WERI-Rb-1 (cell line): ENCODE measurements at regions not wholly inside any gene's neighbourhood (a gene's known extent, or its start where the extent isn't known, plus 50 kb on each side); places are given as distances from the start of the nearest gene placed in this dataset.
"Not testable (repeated sequence)": the region's sequence is repeated elsewhere in the genome, so short reads cannot be mapped to it uniquely, and the experiment has no call there.

Experiments used
- DNase-seq: peaks from one replicate; pipeline ENCODE4 v3.0.0-alpha.2; 2020
- H3K27ac ChIP-seq: fragments of 250-450 bp; sonication (Bioruptor Pico); 2 replicates; pipeline ENCODE4 v1.5.1; 2020; ENCODE audit warnings: mild to moderate bottlenecking, moderate library complexity
- H3K27me3 ChIP-seq: fragments of 250-450 bp; sonication (Bioruptor Pico); 2 replicates; pipeline ENCODE4 v1.5.1; 2021; ENCODE audit warnings: mild to moderate bottlenecking, low read depth, moderate library complexity; ENCODE audit not compliant: insufficient read depth, severe bottlenecking
- H3K36me3 ChIP-seq: fragments of 250-450 bp; sonication (Bioruptor Pico); 2 replicates; pipeline ENCODE4 v1.5.1; 2020; ENCODE audit warnings: mild to moderate bottlenecking, moderate library complexity
- H3K4me3 ChIP-seq: 2 replicates; pipeline ENCODE4 v1.5.1; 2011; ENCODE audit warnings: low read depth, mild to moderate bottlenecking, control low read depth, low read length
- H3K9me3 ChIP-seq: fragments of 250-450 bp; sonication (Bioruptor Pico); 2 replicates; pipeline ENCODE4 v1.5.1; 2021; ENCODE audit warnings: mild to moderate bottlenecking, moderate library complexity; ENCODE audit not compliant: severe bottlenecking
- CTCF ChIP-seq: IDR thresholded peaks from 2 replicates; pipeline ENCODE4 v1.5.1; 2011; ENCODE audit warnings: low read depth, mild to moderate bottlenecking, control low read depth, inconsistent platforms, low read length

- Histone ChIP-seq H3K27ac (no peak overlapping the region), H3K27me3 (no peaks in the 10 kb centered on the region), H3K4me3 (no peak overlapping the region), H3K36me3 (no peaks in the 10 kb centered on the region), H3K9me3 (no peaks in the 10 kb centered on the region)
- TF ChIP-seq CTCF: no peak
- DNase-seq: no peak
These were observed 181.6 kb upstream of the NUDT12 start for GRCh38 chr5:103744159-103744558.

DNA sequence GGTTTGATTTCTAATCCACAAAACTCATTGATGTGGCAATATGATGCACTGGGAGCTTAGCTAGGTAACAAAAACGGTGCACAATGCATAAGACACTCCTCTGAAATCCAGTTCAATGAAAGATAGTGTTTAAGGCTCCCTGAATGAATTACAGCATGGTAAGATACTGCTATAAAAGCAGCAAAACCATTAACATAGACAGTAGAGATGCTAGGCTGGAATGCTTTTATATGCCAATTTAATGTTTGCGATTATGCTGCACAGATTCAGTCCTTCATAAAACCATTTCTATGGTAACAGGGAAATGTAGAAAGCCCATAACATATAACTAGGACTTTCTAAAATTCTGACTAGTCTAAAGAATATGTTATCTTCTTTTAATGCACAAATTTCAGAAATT, 180.8 kb upstream of the NUDT12 start:
- no peaks in the 10 kb centered on the region for H3K9me3 ChIP-seq
- H3K36me3 ChIP-seq: no peaks in the 10 kb centered on the region
- H3K27ac ChIP-seq: no peak overlapping the region
- TF ChIP-seq CTCF: no peak
- no peak for DNase-seq
- H3K27me3 ChIP-seq: no peaks in the 10 kb centered on the region
- no peak overlapping the region for H3K4me3 ChIP-seq

- no peak for DNase-seq
- H3K9me3 ChIP-seq: no peaks in the 10 kb centered on the region
- H3K36me3 ChIP-seq: no peaks in the 10 kb centered on the region
- no peaks in the 10 kb centered on the region for H3K27me3 ChIP-seq
- no peak overlapping the region for H3K4me3 ChIP-seq
- H3K27ac ChIP-seq: no peak overlapping the region
- no peak for TF ChIP-seq CTCF
These were observed 179.4 kb upstream of the NUDT12 start for GRCh38 chr5:103741984-103742383.

DNA sequence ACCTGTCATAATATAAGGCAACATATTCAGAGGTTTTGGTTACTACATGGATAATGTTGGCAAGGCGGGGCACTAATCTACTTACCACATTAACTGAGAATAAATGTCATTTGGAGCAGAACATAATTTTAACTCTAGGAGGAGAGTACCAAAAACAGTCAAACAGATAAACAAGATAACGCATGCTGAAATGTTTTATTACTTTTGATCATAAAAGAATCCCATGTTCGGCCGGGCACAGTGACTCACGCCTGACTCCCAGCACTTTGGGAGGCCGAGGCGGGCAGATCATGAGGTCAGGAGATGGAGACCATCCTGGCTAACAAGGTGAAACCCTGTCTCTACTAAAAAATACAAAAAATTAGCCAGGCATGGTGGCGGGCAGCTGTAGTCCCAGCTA, 173.8 kb upstream of the NUDT12 start:
- not testable (repeated sequence) for H3K27me3 ChIP-seq, H3K4me3 ChIP-seq, H3K9me3 ChIP-seq, H3K36me3 ChIP-seq, DNase-seq, H3K27ac ChIP-seq

- no peak for TF ChIP-seq CTCF
- Histone ChIP-seq H3K27me3 (no peaks in the 10 kb centered on the region), H3K27ac (no peak overlapping the region), H3K4me3 (no peak overlapping the region), H3K36me3 (no peaks in the 10 kb centered on the region), H3K9me3 (peaks cover 13% of the 10 kb centered on the region)
- no peak for DNase-seq
These were observed 161.7 kb upstream of the NUDT12 start for GRCh38 chr5:103724271-103724670.

DNA sequence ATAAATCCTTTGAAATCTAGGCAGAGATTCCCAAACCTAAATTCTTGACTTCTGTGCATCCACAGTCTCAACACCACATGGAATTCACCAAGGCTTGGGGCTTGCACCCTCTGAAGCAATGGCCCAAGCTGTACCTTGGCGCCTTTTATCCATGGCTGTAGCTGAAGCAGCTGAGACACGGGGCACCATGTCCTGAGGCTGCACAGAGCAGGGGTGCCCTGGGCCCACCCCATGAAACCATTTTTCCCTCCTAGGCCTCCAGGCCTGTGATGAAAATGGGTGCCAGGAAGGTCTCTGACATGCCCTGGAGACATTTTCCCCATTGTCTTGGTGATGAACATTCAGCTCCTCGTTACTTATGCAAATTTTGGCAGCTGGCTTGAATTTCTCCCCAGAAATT, 158.6 kb upstream of the NUDT12 start:
- no peak for TF ChIP-seq CTCF
- Histone ChIP-seq H3K36me3 (no peaks in the 10 kb centered on the region), H3K27ac (no peak overlapping the region), H3K27me3 (no peaks in the 10 kb centered on the region), H3K4me3 (no peak overlapping the region), H3K9me3 (peaks cover 13% of the 10 kb centered on the region)
- DNase-seq: no peak
